DND-41 (cell line): ENCODE measurements at regions not wholly inside any gene's neighbourhood (a gene's known extent, or its start where the extent isn't known, plus 50 kb on each side); places are given as distances from the start of the nearest gene placed in this dataset.
A peak's percentile ranks its signal among the peaks of the same experiment; 100 is the strongest.

Experiments
- ATAC-seq: fragments of 200-7000 bp; cut with Tn5 transposase; 3 replicates; pipeline ENCODE4 v1.9.1; 2021; ENCODE audit warnings: low read depth; ENCODE audit not compliant: insufficient read depth
- DNase-seq: peaks from one replicate; pipeline ENCODE4 v3.0.0-alpha.2; 2020
- H2AFZ ChIP-seq: 2 replicates; pipeline ENCODE4 v1.6.0; 2012; ENCODE audit warnings: low read depth, low read length
- H3K27ac ChIP-seq: 2 replicates; pipeline ENCODE4 v1.5.1; 2012; ENCODE audit warnings: low read length, inconsistent platforms
- H3K27me3 ChIP-seq: fragments of 200-600 bp; sonication (generic); 2 replicates; pipeline ENCODE4 v1.6.0; 2012; ENCODE audit warnings: low read length, mild to moderate bottlenecking, inconsistent platforms; ENCODE audit not compliant: insufficient read depth, poor library complexity
- H3K36me3 ChIP-seq: 2 replicates; pipeline ENCODE4 v1.5.1; 2012; ENCODE audit warnings: low read length, inconsistent platforms; ENCODE audit not compliant: insufficient read depth
- H3K4me1 ChIP-seq: 2 replicates; pipeline ENCODE4 v1.5.1; 2012; ENCODE audit warnings: mild to moderate bottlenecking, low read length; ENCODE audit not compliant: insufficient read depth
- H3K4me2 ChIP-seq: 2 replicates; pipeline ENCODE4 v1.6.0; 2012; ENCODE audit warnings: mild to moderate bottlenecking, moderate library complexity, low read length, inconsistent platforms; ENCODE audit not compliant: insufficient read depth
- H3K4me3 ChIP-seq, 2 experiments: fragments of 200-600 bp in 1 of 2; shearing (Covaris generic) in 1 of 2; 2 replicates each; pipeline ENCODE4 v1.5.1; 2012 to 2016; ENCODE audit warnings: inconsistent platforms in 2 of 2, low read length in 2 of 2, mild to moderate bottlenecking in 2 of 2, low read depth in 1 of 2, moderate library complexity in 1 of 2
- H3K79me2 ChIP-seq: 2 replicates; pipeline ENCODE4 v1.6.0; 2012; ENCODE audit warnings: low read length, inconsistent platforms; ENCODE audit not compliant: insufficient read depth
- H3K9ac ChIP-seq: 2 replicates; pipeline ENCODE4 v1.6.0; 2012; ENCODE audit warnings: low read depth, mild to moderate bottlenecking, inconsistent platforms, low read length, moderate library complexity
- H3K9me3 ChIP-seq: 2 replicates; pipeline ENCODE4 v1.5.1; 2012; ENCODE audit warnings: low read length, moderate library complexity, mild to moderate bottlenecking, inconsistent platforms; ENCODE audit not compliant: insufficient read depth, severe bottlenecking
- H4K20me1 ChIP-seq: 2 replicates; pipeline ENCODE4 v1.6.0; 2012; ENCODE audit warnings: low read length; ENCODE audit not compliant: insufficient read depth
- EZH2 ChIP-seq: IDR thresholded peaks from 3 replicates; pipeline ENCODE4 v1.6.1; 2012; ENCODE audit warnings: borderline replicate concordance, low read depth, mild to moderate bottlenecking, moderate library complexity, low read length, inconsistent platforms; ENCODE audit not compliant: severe bottlenecking
- TF ChIP-seq, protein P1 (sequence below): IDR thresholded peaks from 2 replicates; pipeline ENCODE4 v1.5.1; 2012; ENCODE audit warnings: borderline replicate concordance, low read length, moderate library complexity, mild to moderate bottlenecking; ENCODE audit not compliant: poor library complexity, severe bottlenecking; ENCODE audit errors: extremely low read depth

DNA sequence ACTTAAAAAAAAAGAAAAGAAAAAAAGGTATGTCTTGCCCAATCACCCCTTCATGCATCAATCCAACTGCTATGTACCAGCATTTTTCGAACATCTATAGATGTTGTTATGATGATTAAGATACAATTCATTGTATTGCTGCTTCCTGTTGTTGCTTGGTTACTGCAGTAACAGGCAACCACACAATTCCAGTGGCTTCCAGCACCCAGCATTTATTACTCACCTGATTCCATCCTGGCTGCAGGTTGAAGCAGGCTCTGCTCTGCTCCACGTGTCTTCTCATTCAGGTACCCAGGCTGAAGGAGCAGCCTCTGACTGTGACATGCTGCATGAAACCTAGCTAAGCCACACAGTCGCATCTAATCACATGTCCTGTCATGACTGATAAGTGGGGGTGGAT, 196.9 kb downstream of the INO80D start:
- H3K4me2 ChIP-seq, result no peak overlapping the region
- H3K79me2 ChIP-seq, result no peaks in the 10 kb centered on the region
- H3K9me3 ChIP-seq, result no peaks in the 10 kb centered on the region
- H3K36me3 ChIP-seq, result no peaks in the 10 kb centered on the region
- no peaks in the 10 kb centered on the region for H3K27me3 ChIP-seq
- no peak overlapping the region for H3K27ac ChIP-seq
- DNase-seq (no peak), ATAC-seq (no peak)
- H3K4me3 ChIP-seq, result no peak overlapping the region
- H3K9ac ChIP-seq, result no peak overlapping the region
- H4K20me1 ChIP-seq, result no peaks in the 10 kb centered on the region
- TF ChIP-seq, protein P1, sequence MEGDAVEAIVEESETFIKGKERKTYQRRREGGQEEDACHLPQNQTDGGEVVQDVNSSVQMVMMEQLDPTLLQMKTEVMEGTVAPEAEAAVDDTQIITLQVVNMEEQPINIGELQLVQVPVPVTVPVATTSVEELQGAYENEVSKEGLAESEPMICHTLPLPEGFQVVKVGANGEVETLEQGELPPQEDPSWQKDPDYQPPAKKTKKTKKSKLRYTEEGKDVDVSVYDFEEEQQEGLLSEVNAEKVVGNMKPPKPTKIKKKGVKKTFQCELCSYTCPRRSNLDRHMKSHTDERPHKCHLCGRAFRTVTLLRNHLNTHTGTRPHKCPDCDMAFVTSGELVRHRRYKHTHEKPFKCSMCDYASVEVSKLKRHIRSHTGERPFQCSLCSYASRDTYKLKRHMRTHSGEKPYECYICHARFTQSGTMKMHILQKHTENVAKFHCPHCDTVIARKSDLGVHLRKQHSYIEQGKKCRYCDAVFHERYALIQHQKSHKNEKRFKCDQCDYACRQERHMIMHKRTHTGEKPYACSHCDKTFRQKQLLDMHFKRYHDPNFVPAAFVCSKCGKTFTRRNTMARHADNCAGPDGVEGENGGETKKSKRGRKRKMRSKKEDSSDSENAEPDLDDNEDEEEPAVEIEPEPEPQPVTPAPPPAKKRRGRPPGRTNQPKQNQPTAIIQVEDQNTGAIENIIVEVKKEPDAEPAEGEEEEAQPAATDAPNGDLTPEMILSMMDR, result no peak
- no peak for TF ChIP-seq EZH2
- H3K4me1 ChIP-seq, result no peaks in the 10 kb centered on the region
- no peak overlapping the region for H2AFZ ChIP-seq

DNA sequence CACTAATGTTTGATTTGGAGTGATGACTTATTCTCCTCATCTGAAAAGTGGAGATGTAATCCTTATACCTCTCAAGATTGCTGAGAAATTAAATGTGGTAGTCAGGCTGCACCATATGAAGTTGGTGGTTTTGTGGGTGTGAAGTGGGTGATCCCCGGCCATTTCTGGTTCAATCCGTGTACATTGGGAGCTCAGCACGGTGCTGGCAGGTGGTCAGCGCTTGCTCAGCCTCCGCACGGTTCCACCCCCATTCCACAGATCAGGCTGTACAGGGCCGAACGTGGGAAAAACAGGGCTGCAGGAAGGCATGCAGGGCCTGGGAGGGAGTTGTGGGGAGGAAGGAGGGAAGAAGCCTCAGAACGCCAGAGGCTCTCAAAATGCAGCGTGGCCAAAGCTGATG, 198.3 kb downstream of the INO80D start:
- Histone ChIP-seq H3K79me2 (no peaks in the 10 kb centered on the region), H3K4me3 (no peak overlapping the region), H3K9ac (no peak overlapping the region), H3K4me2 (no peak overlapping the region), H3K27me3 (no peaks in the 10 kb centered on the region), H3K4me1 (no peaks in the 10 kb centered on the region), H2AFZ (no peak overlapping the region), H3K27ac (no peak overlapping the region), H4K20me1 (no peaks in the 10 kb centered on the region), H3K9me3 (no peaks in the 10 kb centered on the region), H3K36me3 (no peaks in the 10 kb centered on the region)
- DNase-seq (no peak), ATAC-seq (no peak)
- TF ChIP-seq, protein P1, result no peak
- TF ChIP-seq EZH2, result no peak

GRCh38 chr2:205885492-205886099, 200.4 kb downstream of the INO80D start:
- Histone ChIP-seq H3K9me3 (no peaks in the 10 kb centered on the region), H3K4me3 (no peak overlapping the region), H2AFZ (no peak overlapping the region; the same call in 1 of the 2 replicates), H3K27ac (no peak overlapping the region), H3K4me1 (no peaks in the 10 kb centered on the region), H3K4me2 (0 out of 2 replicates have a peak overlapping the region, but pooled peaks have one; percentile 2), H3K27me3 (no peaks in the 10 kb centered on the region), H3K36me3 (no peaks in the 10 kb centered on the region), H3K79me2 (no peaks in the 10 kb centered on the region), H3K9ac (no peak overlapping the region), H4K20me1 (no peaks in the 10 kb centered on the region)
- DNase-seq (peak; percentile 44), ATAC-seq (peak; percentile 57; the same call in 2 of the 3 replicates)
- TF ChIP-seq, protein P1, result peak; percentile 73
- no peak for TF ChIP-seq EZH2

DNA sequence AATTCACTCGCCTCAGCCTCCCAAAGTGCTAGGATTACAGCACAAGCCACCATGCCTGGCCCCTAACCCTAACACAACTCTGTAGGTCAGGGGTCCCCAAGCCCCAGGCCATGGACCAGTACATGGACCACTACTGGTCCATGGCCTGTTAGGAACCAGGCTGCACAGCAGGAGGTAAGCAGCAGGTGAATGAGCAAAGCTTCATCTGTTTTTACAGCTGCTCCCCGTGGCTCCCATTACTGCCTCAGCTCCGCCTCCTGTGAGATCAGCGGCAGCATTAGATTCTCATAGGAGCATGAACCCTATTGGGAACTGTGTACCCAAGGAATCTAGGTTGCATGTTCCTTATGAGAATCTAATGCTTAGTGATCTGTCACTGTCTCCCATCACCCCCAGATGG, 201.7 kb downstream of the NRP2 start:
- H3K4me2 ChIP-seq, result no peak overlapping the region
- H3K27ac ChIP-seq, result no peak overlapping the region
- H3K9ac ChIP-seq, result no peak overlapping the region
- H3K27me3 ChIP-seq, result no peaks in the 10 kb centered on the region
- DNase-seq (no peak), ATAC-seq (no peak)
- H3K4me3 ChIP-seq, result no peak overlapping the region
- no peaks in the 10 kb centered on the region for H3K4me1 ChIP-seq
- H4K20me1 ChIP-seq, result no peaks in the 10 kb centered on the region
- no peak overlapping the region for H2AFZ ChIP-seq
- H3K9me3 ChIP-seq, result no peaks in the 10 kb centered on the region
- TF ChIP-seq, protein P1, result no peak
- no peak for TF ChIP-seq EZH2
- no peaks in the 10 kb centered on the region for H3K36me3 ChIP-seq
- no peaks in the 10 kb centered on the region for H3K79me2 ChIP-seq
